HEK293T (cell line): ENCODE measurements at regions not wholly inside any gene's neighbourhood (a gene's known extent, or its start where the extent isn't known, plus 50 kb on each side); places are given as distances from the start of the nearest gene placed in this dataset.

Experiments
- CTCF ChIA-PET: fragments of 350-600 bp; formaldehyde crosslinking; extraction: SDS; loops from one replicate; lab custom pipeline; 2021; ENCODE audit warnings: antibody characterized with exemption, inconsistent platforms; lab: Yijun Ruan, JAX
- POLR2A ChIA-PET: fragments of 350-600 bp; formaldehyde crosslinking; extraction: SDS; loops from one replicate; lab custom pipeline; 2020; ENCODE audit warnings: antibody characterized with exemption, inconsistent platforms; lab: Yijun Ruan, JAX
- DNase-seq: peaks from one replicate; pipeline ENCODE4 v3.0.0; 2012; ENCODE audit warnings: mixed read lengths; ENCODE audit errors: extremely low spot score
- ARNT ChIP-seq: fragments of 450-650 bp; IDR thresholded peaks from 2 replicates; pipeline ENCODE4 v1.6.1; 2017; ENCODE audit warnings: mild to moderate bottlenecking
- BHLHE40 ChIP-seq: fragments of 450-650 bp; IDR thresholded peaks from 2 replicates; pipeline ENCODE4 v1.6.1; 2016; ENCODE audit warnings: mild to moderate bottlenecking, moderate library complexity, borderline replicate concordance
- CTBP1 ChIP-seq: fragments of 450-650 bp; IDR thresholded peaks from 2 replicates; pipeline ENCODE4 v1.6.1; 2016; ENCODE audit warnings: borderline replicate concordance
- ELF4 ChIP-seq: fragments of 450-650 bp; IDR thresholded peaks from 2 replicates; pipeline ENCODE4 v1.6.1; 2017; ENCODE audit warnings: antibody characterized with exemption
- FOXA1 ChIP-seq: fragments of 450-650 bp; IDR thresholded peaks from 2 replicates; pipeline ENCODE4 v1.6.1; 2016; ENCODE audit warnings: mild to moderate bottlenecking
- FOXK2 ChIP-seq: fragments of 450-650 bp; IDR thresholded peaks from 2 replicates; pipeline ENCODE4 v1.6.1; 2016; ENCODE audit warnings: mild to moderate bottlenecking
- FOXM1 ChIP-seq: fragments of 450-650 bp; IDR thresholded peaks from 2 replicates; pipeline ENCODE4 v1.6.1; 2017; ENCODE audit warnings: mild to moderate bottlenecking, borderline replicate concordance
- HDGF ChIP-seq: fragments of 450-650 bp; IDR thresholded peaks from 2 replicates; pipeline ENCODE4 v1.6.1; 2017; ENCODE audit warnings: antibody characterized with exemption, borderline replicate concordance
- L3MBTL2 ChIP-seq: fragments of 450-650 bp; conservative IDR thresholded peaks from 2 replicates; pipeline ENCODE4 v1.6.1; 2016; ENCODE audit warnings: mild to moderate bottlenecking
- LEF1 ChIP-seq: fragments of 450-650 bp; IDR thresholded peaks from 2 replicates; pipeline ENCODE4 v1.6.1; 2017; ENCODE audit warnings: mild to moderate bottlenecking, borderline replicate concordance
- NFRKB ChIP-seq: fragments of 450-650 bp; IDR thresholded peaks from 2 replicates; pipeline ENCODE4 v1.6.1; 2016; ENCODE audit warnings: mild to moderate bottlenecking, moderate library complexity
- SP1 ChIP-seq: fragments of 450-650 bp; IDR thresholded peaks from 2 replicates; pipeline ENCODE4 v1.6.1; 2017
- SUZ12 ChIP-seq: fragments of 450-650 bp; IDR thresholded peaks from 2 replicates; pipeline ENCODE4 v1.6.1; 2016; ENCODE audit warnings: mild to moderate bottlenecking
- TARDBP ChIP-seq: fragments of 450-650 bp; IDR thresholded peaks from 2 replicates; pipeline ENCODE4 v1.6.1; 2016
- ZNF384 ChIP-seq: fragments of 450-650 bp; IDR thresholded peaks from 2 replicates; pipeline ENCODE4 v1.6.1; 2016
- TF ChIP-seq, protein P1 (sequence below): fragments of 450-650 bp; IDR thresholded peaks from 2 replicates; pipeline ENCODE4 v1.6.1; 2016

- no peak for DNase-seq
- POLR2A ChIA-PET = no interaction called here
- CTCF ChIA-PET = no interaction called here
- TF ChIP-seq BHLHE40 (no peak), FOXM1 (no peak), ELF4 (no peak), SP1 (no peak), TARDBP (no peak), FOXA1 (no peak)
- TF ChIP-seq, protein P1, sequence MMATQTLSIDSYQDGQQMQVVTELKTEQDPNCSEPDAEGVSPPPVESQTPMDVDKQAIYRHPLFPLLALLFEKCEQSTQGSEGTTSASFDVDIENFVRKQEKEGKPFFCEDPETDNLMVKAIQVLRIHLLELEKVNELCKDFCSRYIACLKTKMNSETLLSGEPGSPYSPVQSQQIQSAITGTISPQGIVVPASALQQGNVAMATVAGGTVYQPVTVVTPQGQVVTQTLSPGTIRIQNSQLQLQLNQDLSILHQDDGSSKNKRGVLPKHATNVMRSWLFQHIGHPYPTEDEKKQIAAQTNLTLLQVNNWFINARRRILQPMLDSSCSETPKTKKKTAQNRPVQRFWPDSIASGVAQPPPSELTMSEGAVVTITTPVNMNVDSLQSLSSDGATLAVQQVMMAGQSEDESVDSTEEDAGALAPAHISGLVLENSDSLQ = no peak
Measured at GRCh38 chr3:127061641-127062040, 78.7 kb downstream of the PLXNA1 start.

DNA sequence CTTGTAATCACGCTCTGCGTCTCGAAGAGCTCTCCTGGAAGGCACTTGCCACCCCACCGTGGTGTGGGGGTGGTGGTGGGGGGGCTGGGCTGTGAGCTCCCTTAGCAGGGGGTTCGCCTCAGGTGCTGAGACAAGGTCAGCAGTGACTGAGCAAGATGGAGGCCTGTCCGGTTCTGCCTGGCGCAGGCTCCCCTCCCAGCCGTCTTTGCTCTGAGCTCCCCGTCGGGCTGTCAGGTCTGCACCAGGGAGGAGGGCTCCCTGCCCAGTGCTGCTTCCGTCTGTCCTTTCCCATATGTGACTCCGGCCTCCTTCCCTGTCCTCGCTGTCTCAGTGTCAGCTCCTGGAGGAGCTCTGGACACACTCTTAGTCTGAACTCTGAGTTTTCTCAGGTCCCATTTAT lies 80.0 kb downstream of the PLXNA1 start:
- TF ChIP-seq HDGF = no peak
- no peak for TF ChIP-seq CTBP1
- TF ChIP-seq, protein P1 = no peak
- TF ChIP-seq FOXK2 = no peak
- no peak for TF ChIP-seq LEF1
- no peak for TF ChIP-seq SP1
- no peak for TF ChIP-seq ZNF384
- TF ChIP-seq FOXM1 = no peak
- TF ChIP-seq L3MBTL2 = no peak
- no peak for TF ChIP-seq TARDBP
- TF ChIP-seq ARNT = no peak
- no peak for TF ChIP-seq NFRKB
- no peak for TF ChIP-seq SUZ12
- TF ChIP-seq FOXA1 = no peak
- no peak for TF ChIP-seq ELF4
- no peak for TF ChIP-seq BHLHE40
- no peak for DNase-seq
- POLR2A ChIA-PET = no interaction called here
- CTCF ChIA-PET = no interaction called here

DNA sequence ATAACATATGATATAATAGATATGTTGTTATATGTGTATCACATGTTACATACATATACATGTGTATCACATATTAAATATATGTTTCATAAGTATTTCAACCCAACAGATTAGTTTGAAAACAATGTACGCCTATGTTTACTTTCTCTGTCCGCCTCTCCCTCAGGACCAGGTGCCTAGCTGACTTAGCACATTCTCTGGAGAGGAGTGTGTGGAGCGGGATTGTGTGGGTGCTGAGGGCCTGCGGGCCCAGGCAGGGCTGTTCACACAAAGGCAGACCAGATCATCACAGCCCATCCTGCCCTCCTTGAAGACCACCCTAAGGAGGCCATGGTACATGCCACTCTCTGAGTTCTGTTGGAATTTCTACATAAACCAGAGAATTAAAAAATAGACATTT lies 81.0 kb downstream of the PLXNA1 start:
- CTCF ChIA-PET = no interaction called here
- no peak for DNase-seq
- POLR2A ChIA-PET = no interaction called here
- no peak for TF ChIP-seq BHLHE40
- no peak for TF ChIP-seq LEF1
- no peak for TF ChIP-seq TARDBP
- TF ChIP-seq ARNT = no peak
- TF ChIP-seq FOXA1 = no peak
- no peak for TF ChIP-seq FOXK2
- TF ChIP-seq, protein P1 = no peak
- no peak for TF ChIP-seq FOXM1
- TF ChIP-seq SP1 = no peak

- ChIA-PET CTCF (no interaction called here), POLR2A (no interaction called here)
- no peak for DNase-seq
- TF ChIP-seq HDGF = no peak
- no peak for TF ChIP-seq NFRKB
Measured at GRCh38 chr3:127064391-127065137, 81.6 kb downstream of the PLXNA1 start.

GRCh38 chr3:127065138-127065427 lies 82.2 kb downstream of the PLXNA1 start:
- CTCF ChIA-PET = no interaction called here
- POLR2A ChIA-PET = no interaction called here
- TF ChIP-seq L3MBTL2 = no peak
- no peak for TF ChIP-seq BHLHE40
- TF ChIP-seq FOXM1 = no peak
- no peak for TF ChIP-seq ELF4
- TF ChIP-seq, protein P1 = no peak

GRCh38 chr3:127065561-127066290 lies 82.8 kb downstream of the PLXNA1 start:
- DNase-seq = no peak
- ChIA-PET CTCF (no interaction called here), POLR2A (no interaction called here)
- no peak for TF ChIP-seq SP1
- TF ChIP-seq BHLHE40 = no peak
- TF ChIP-seq ARNT = no peak
- TF ChIP-seq FOXA1 = no peak
- no peak for TF ChIP-seq NFRKB
- TF ChIP-seq, protein P1 = no peak

More at GRCh38 chr3:127065138-127065427, 82.2 kb downstream of the PLXNA1 start:
- no peak for DNase-seq
